OCI-LY3 (cell line): ENCODE measurements at regions not wholly inside any gene's neighbourhood (a gene's known extent, or its start where the extent isn't known, plus 50 kb on each side); places are given as distances from the start of the nearest gene placed in this dataset.
"Not testable (repeated sequence)": the region's sequence is repeated elsewhere in the genome, so short reads cannot be mapped to it uniquely, and the experiment has no call there.

Experiments
- H2AFZ ChIP-seq: fragments of 200-600, 300-600 bp; shearing (Covaris generic); 2 replicates; pipeline ENCODE4 v1.6.0; 2014; ENCODE audit warnings: antibody characterized with exemption, low read depth, low read length
- H3K27ac ChIP-seq: fragments of 200-600, 300-600 bp; sonication (generic); 2 replicates; pipeline ENCODE4 v1.5.1; 2014; ENCODE audit warnings: mild to moderate bottlenecking, low read length, moderate library complexity, mixed read lengths
- H3K27me3 ChIP-seq: fragments of 200-600, 300-600 bp; sonication (generic); 2 replicates; pipeline ENCODE4 v1.6.1; 2014; ENCODE audit warnings: low read depth, low read length, mixed read lengths
- H3K36me3 ChIP-seq: fragments of 200-600, 300-600 bp; sonication (generic); replicated peaks from 2 replicates; pipeline ENCODE3; 2014; ENCODE audit warnings: low read depth, low read length, mixed read lengths
- H3K4me1 ChIP-seq: fragments of 300-600, 200-600 bp; sonication (generic); 2 replicates; pipeline ENCODE4 v1.6.1; 2014; ENCODE audit warnings: low read length, mixed read lengths
- H3K4me2 ChIP-seq: fragments of 200-600, 300-600 bp; sonication (generic); 2 replicates; pipeline ENCODE4 v1.6.1; 2014; ENCODE audit warnings: low read length, mixed read lengths
- H3K4me3 ChIP-seq: fragments of 300-600, 200-600 bp; sonication (generic); 2 replicates; pipeline ENCODE4 v1.5.1; 2014; ENCODE audit warnings: antibody characterized with exemption, mild to moderate bottlenecking, low read length, moderate library complexity
- H3K79me2 ChIP-seq: fragments of 300-600, 200-600 bp; shearing (Covaris generic); 2 replicates; pipeline ENCODE4 v1.6.1; 2014; ENCODE audit warnings: mild to moderate bottlenecking, low read length, mixed read lengths
- H3K9ac ChIP-seq: fragments of 300-600, 200-600 bp; shearing (Covaris generic); 2 replicates; pipeline ENCODE4 v1.6.0; 2014; ENCODE audit warnings: mild to moderate bottlenecking, low read length, moderate library complexity
- H3K9me3 ChIP-seq: fragments of 200-600, 300-600 bp; shearing (Covaris generic); 2 replicates; pipeline ENCODE4 v1.6.1; 2014; ENCODE audit warnings: low read length, mixed read lengths; ENCODE audit not compliant: insufficient read depth
- H4K20me1 ChIP-seq: fragments of 200-600, 300-600 bp; sonication (generic); 2 replicates; pipeline ENCODE4 v1.6.1; 2016; ENCODE audit warnings: low read length, mixed read lengths; ENCODE audit not compliant: insufficient read depth
- CTCF ChIP-seq: fragments of 200-600, 300-600 bp; sonication (generic); IDR thresholded peaks from 2 replicates; pipeline ENCODE4 v1.5.1; 2014; ENCODE audit warnings: antibody characterized with exemption, low read length, low read depth
- EZH2phosphoT487 ChIP-seq: fragments of 200-600 bp; shearing (Covaris generic); IDR thresholded peaks from 2 replicates; pipeline ENCODE4 v1.6.1; 2018; ENCODE audit warnings: antibody characterized with exemption, mixed run types, low read depth

GRCh38 chr13:54029720-54030119, 1001.1 kb downstream of the OLFM4 start:
- Histone ChIP-seq H3K4me2 (peak overlapping the region; percentile 86), H3K27me3 (no peaks in the 10 kb centered on the region)

GRCh38 chr13:54033323-54033861, 1004.8 kb downstream of the OLFM4 start:
- TF ChIP-seq CTCF = no peak
- no peak for TF ChIP-seq EZH2phosphoT487
- no peaks in the 10 kb centered on the region for H4K20me1 ChIP-seq
- peaks cover 6% of the 10 kb centered on the region; the same call in 1 of the 2 replicates for H3K9me3 ChIP-seq
- H2AFZ ChIP-seq = no peak overlapping the region
- H3K27ac ChIP-seq = no peak overlapping the region
- peaks cover 18% of the 10 kb centered on the region for H3K4me1 ChIP-seq
- H3K36me3 ChIP-seq = no peaks in the 10 kb centered on the region
- no peak overlapping the region for H3K9ac ChIP-seq
- no peak overlapping the region for H3K4me3 ChIP-seq
- no peaks in the 10 kb centered on the region for H3K79me2 ChIP-seq
- H3K27me3 ChIP-seq = no peaks in the 10 kb centered on the region
- H3K4me2 ChIP-seq = no peak overlapping the region

More at GRCh38 chr13:54029720-54030119, 1001.1 kb downstream of the OLFM4 start:
- no peaks in the 10 kb centered on the region for H3K36me3 ChIP-seq
- H4K20me1 ChIP-seq = no peaks in the 10 kb centered on the region
- peak overlapping the region; percentile 82 for H3K9ac ChIP-seq
- peak overlapping the region; percentile 95 for H2AFZ ChIP-seq
- H3K4me3 ChIP-seq = peak overlapping the region; percentile 67
- H3K79me2 ChIP-seq = no peaks in the 10 kb centered on the region
- H3K27ac ChIP-seq = peak overlapping the region; percentile 89
- TF ChIP-seq EZH2phosphoT487 (no peak), CTCF (no peak)
- H3K4me1 ChIP-seq = peaks cover 29% of the 10 kb centered on the region
- H3K9me3 ChIP-seq = peaks cover 6% of the 10 kb centered on the region; the same call in 1 of the 2 replicates

- Histone ChIP-seq H3K4me3 (no peak overlapping the region), H2AFZ (no peak overlapping the region), H3K9ac (no peak overlapping the region), H3K9me3 (peaks cover 6% of the 10 kb centered on the region; the same call in 1 of the 2 replicates), H3K36me3 (no peaks in the 10 kb centered on the region), H3K27ac (no peak overlapping the region), H4K20me1 (no peaks in the 10 kb centered on the region), H3K4me2 (no peak overlapping the region), H3K27me3 (no peaks in the 10 kb centered on the region), H3K79me2 (no peaks in the 10 kb centered on the region), H3K4me1 (peaks cover 12% of the 10 kb centered on the region)
- no peak for TF ChIP-seq CTCF
- no peak for TF ChIP-seq EZH2phosphoT487
Observed at GRCh38 chr13:54034047-54034446, 1005.4 kb downstream of the OLFM4 start.

- not testable (repeated sequence) for H3K79me2 ChIP-seq, H2AFZ ChIP-seq, H3K9ac ChIP-seq, H3K9me3 ChIP-seq, H3K27ac ChIP-seq, H3K4me2 ChIP-seq, H3K36me3 ChIP-seq, H3K27me3 ChIP-seq, H3K4me3 ChIP-seq, H3K4me1 ChIP-seq, H4K20me1 ChIP-seq
Observed at GRCh38 chr13:54057416-54057815, 1028.8 kb downstream of the OLFM4 start.

- not testable (repeated sequence) for H4K20me1 ChIP-seq, H3K27ac ChIP-seq, H3K9ac ChIP-seq, H3K79me2 ChIP-seq, H2AFZ ChIP-seq, H3K4me3 ChIP-seq, H3K36me3 ChIP-seq, H3K4me2 ChIP-seq, H3K27me3 ChIP-seq, H3K9me3 ChIP-seq, H3K4me1 ChIP-seq
Observed at GRCh38 chr13:54069958-54070357, 1041.3 kb downstream of the OLFM4 start.
